Left renal pelvis (tissue), 4 donors: ENCODE measurements at regions not wholly inside any gene's neighbourhood (a gene's known extent, or its start where the extent isn't known, plus 50 kb on each side); places are given as distances from the start of the nearest gene placed in this dataset.

Experiments used
- DNase-seq, 4 donors: peaks; one replicate each; pipeline ENCODE4 v3.0.0-alpha.2; 2013; ENCODE audit warnings: low read depth in 4 of 4, low spot score in 3 of 4

DNA sequence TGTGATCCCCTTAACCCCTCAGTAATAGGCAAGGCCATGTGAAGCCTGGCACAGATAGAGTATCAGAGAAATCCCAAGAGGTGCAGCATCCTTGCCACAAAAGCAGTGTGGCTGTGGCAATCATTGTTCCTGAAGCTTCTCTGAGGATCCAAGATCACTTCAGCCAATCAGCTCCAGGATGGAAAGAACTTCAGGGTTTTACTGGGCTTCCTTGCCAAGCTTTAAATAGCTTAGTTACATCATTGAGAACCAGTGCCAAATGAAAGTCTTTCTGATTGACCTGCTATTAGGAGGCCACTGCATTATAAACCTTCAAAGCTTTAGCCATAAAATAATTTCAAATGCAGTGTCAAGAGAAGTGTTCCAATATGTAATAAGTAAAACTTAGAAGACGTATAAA, 430.6 kb downstream of the PIK3R1 start:
- no peak for DNase-seq

DNA sequence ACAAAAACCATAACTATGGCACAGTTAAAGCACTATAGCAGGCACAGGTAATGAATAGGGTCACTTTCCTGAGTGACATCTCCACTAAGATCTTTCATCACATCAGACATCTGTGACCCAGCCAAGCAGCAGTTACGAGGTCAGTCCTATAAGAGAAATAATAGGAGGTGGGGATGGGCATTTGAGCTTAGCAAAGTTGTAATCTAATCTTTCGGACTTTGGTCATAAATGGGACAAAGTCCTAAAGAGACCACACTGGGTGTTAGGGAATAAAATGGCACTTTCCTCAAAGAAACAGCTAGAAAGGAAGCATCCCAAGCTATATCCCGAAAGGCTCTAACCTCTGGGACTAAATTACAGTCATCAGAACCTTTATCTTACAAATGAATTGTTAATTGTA, 432.2 kb downstream of the PIK3R1 start:
- DNase-seq, result no peak

DNA sequence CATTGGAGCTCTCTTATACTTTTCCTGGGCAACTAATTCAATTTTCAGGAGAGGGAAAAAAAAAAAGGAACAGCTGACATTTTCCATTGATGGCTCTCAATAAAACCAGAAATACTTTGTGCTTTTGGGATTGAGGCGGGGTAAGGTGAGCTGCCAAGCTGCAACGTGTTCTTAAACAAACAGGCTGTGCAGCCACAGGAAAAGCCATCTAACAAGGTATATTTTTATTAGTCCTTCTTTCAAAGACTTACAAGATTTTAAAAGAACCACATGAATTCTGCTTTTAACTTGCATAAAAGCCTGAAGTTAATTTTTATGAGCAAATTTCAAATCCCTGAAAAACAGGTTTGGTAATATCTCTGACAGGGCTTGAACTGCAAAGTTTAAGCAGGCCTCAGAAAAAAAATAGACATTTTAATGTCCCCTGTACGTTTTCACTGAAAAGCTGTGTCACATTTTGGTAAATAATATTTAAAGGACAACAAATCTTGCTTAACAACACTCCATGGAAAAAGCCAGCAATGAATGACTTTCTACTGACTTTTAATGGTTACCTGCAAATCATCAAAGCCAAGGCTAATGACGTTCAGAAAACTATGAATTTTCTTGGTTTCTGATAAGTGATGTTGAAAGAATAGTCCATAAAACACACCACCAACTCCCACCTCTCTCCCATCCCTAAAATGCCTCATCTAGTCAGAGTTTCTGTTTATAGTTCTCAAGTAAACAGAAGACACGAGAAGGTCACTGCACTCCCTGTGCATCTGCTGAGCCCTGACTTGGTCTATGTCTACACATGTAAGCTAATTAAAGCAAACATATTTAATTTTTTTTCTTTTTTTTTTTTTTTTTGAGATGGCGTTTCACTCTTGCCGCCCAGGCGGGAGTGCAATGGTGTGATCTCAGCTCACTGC, 433.6 kb downstream of the PIK3R1 start:
- no peak for DNase-seq

DNA sequence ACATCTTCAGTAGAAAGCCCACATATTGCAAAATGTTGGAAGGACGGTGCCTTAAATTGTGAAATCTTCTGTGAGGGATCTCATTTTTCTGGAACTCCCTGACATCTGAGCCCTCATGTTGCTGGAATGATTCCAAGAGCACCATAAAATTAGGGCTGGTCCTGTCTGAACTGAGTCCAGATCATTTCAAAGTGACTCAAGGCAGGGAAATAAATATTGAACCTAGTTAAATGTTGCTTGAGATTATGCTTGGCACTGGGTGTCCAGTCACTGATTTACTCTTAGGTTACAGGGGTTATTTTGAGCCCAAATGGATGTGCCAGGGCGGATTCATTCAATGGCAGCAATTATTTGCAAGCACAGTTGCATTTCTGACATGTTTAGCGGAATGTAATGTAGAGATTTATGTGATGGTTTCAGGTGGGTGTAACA, 437.0 kb downstream of the PIK3R1 start:
- no peak for DNase-seq

DNA sequence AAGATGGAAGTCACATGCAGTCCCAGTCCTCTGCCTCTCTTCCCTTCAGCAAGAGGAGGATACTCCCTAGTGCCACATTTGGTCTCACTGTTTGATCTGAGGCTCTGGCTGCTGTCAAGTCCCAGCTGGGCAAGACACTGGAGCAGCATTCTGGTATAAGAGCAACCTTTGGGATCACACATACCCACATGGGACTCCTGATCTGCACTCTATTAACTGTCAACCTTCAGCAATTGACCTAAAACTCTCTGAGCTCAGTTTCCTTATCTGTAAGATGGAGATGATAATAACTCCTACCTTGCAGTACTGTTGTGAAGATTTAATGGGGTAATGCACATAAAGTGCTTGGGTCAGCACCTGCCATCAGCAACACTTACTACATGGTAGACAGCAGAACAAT, 437.9 kb downstream of the PIK3R1 start:
- no peak for DNase-seq

DNA sequence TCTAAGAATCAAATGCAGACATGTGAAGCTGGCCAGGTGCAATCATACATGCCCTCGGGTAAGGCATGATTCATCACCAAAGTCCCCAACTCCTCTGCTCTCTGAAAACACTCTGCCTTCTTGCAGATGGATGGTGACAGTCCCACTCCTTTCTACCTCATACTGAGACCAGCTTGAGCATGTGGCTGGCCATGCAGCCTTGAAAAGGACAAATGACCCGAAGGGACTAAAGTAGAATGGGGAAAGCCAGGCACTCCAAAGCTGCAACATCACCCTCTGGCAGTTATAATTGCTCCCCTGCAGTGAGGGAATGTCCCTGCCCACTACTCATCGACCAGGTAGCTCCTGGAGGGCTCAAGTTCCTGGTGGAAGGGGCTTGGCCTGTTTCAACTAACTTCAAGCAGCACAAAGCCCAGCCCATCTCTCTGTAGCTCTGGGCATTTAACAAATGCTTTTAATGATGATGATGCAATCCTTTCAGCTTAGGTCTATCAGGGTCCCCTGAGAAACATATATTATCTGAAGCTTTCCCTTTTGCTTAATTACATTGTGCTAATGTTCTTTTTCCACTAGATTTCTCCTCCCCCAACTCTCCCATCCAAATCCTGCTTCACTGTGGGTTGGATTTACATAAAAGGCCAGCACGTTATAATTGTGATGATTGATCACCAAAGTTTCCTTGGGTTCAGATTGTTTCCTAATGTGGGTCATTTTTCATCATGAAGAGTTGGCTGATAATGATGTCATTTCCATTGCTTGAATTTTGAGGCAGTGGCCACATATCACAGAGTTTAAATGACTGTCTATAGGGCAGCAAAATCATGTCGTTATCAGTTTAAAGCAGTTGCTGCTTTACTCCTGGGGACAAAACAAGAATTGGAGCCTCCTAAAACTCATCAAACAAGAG, 436.5 kb upstream of the SLC30A5 start:
- DNase-seq, result no peak

DNA sequence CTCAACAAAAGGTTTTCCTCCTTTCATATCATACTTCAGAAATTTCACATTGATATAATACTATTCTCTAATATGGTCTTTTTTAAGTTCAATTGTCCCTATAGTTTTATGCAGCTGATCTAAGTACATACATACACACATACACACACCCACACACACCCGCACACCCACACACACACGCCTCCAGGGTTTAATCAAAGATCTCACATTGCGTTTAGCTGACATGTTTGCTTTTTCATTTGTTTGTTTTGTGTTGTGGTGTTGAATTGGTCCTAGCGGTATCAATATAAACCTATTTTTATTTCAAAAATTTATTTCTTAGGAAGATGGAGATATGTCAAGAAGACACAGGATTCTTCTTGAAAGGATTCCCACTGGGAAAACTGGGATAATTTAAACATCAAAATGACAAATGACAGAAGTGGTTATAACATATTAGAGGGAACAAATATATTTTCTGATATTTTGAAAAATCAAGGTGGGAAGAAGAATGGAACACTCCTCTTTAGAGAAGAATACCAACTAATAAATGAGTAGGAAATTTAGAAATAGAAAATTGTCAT, 434.9 kb upstream of the SLC30A5 start:
- no peak for DNase-seq

DNA sequence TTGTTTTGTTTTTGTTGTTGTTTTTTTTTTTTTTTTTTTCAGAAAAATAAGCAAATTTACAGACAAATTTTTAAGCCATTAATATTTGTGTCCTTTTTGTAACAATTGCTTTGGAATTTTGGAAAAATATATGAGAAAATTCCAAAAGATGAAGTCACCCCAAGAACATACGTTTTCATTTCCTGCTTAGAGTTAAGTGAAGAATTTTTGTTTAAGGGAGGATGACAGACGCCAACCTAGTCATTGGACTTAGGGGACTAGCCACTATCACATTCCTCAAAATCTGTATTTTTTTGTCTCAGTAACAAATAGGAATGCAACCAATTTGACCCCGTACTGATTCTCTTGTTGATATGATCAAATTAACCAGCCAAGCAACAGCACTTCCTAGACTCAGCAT, 433.9 kb upstream of the SLC30A5 start:
- DNase-seq, result no peak

DNA sequence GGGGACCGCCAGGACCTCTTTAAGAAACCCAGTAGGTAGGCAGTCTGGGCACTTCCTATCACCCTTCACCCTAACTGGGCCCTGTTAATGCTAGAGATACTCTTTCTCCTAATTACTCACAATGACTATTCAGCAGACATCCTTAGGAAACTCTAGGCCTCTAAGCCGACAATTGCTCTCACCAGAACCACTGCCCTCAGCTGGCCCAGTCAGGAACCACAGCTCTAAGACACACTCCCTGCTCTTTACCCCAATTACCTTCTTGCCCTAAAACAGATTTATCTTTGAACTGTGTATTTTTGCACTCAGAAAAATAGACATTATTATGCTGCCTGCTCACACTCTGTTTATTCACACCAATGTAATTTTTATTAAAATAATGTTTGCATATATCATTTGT, 432.6 kb upstream of the SLC30A5 start:
- no peak for DNase-seq

DNA sequence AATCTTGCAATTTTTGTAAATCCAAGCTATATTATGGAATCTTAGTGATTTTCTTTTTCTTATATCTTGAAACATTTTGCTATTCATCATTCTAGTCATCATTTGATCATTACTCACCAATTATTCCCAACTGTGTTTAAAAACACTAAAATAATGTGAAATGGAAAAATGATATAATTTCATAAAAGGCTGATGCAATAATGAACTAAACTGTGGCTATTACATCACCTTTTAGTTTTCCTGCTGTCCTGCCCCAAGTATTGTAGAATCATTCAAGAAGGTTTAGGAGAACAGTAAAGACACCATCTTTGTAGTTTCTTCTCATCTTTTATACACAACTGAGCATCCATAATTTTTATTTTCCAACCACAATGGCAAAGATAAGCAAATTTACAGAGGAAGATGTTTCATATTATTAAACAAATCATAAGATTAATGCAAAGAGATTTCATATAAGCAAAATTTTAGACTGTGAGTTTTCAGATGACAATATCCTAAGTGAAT, 431.0 kb upstream of the SLC30A5 start:
- DNase-seq, result no peak

DNA sequence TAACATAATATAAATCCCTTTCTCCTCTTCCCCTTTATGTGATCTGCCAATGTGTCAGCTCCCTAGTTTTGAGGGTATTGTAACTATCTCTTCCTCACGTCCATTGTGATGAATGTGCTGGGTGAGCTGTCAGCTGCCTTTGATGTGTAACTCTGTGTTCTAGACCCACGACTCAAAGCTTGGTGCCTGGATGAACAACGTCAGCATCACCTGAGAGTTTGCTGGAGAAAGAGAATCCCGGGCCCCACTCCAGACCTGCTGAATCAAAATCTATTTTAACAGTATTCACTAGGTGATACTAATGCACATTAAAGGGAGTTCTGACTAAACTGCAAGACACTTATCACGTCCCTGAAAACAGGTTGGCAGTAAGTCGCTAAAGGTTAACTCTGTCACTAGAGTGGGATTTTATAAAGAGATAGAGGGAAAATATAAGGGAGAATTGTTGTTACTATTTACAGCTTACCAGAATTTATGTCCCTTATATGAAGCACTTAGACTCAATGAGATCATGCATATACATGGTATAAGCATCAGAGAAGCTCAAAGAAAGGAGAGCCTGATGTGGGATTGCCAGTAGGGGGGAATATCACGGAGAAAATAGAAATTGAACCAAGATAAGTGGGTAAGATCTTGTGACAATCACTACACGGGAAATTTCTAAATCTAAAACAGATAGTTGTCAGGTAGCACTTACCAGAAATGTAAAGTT, 423.8 kb upstream of the SLC30A5 start:
- no peak for DNase-seq

DNA sequence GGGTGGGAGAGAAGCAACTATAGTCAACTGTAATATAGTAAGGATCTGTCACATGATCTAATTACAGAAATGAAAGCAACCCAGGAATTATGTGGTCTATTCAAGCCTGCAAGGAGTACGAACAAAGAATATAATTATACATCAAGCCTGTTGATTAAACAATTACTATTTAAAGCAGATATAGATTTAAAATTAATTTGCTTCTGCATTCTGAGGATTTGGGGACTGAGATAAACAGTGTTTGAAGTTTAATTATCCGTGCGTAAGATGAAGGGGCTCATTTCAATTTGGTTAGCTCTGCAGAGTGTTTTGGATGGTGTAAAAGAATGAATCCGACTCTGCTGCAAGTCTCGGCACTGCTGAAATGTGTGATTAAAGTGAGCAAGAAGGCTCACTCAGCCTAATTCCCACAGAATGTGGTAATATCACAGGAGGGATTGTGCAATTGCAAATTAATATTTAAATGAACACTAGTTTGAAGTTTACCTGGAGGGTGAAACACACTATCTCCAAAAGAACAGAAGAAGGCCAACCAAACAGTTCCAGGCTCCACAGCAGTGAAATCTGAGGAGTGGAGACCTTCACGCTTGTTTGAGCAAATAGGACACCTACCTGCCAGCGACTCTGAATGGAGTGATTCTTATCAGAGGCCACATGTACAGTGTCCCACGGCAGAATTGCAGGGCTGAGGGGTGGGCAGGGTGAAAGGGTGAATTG, 420.6 kb upstream of the SLC30A5 start:
- DNase-seq, result no peak

DNA sequence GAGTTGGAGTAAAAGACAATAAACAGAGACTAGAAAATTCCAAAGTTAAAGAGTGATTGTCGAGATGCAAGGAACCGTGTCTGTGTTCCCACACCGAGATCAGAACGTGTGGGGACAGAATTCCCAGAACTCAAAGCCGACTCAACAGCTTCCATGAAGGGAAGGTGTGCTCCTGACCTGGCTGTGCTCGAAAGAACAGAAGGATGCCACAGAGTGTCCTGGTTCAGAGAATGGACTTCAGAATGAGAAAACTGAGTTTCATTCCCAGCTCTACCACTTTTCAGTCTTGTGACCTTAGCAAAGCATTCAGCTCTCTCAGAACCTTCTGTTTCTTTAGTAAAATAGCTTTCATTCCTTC, 420.0 kb upstream of the SLC30A5 start:
- DNase-seq, result no peak

DNA sequence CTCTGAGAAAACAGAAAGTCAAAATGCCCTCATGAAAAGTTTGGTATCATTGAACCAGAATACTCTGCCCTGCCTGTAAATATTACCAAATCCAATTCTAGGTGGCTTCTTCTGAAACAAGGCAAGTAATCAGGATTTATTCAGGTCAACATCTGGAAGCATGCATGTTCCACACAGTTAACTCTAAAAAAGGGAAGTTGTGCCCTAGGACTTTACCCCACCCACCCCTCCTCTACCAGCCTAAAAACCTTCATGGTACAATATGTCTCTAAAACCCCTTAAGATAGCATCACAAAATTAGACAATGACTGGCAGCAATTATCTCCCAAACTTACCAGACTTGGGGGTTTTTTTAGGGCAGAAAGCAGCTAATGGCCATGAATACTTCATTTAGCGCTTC, 414.8 kb upstream of the SLC30A5 start:
- DNase-seq, result no peak

DNA sequence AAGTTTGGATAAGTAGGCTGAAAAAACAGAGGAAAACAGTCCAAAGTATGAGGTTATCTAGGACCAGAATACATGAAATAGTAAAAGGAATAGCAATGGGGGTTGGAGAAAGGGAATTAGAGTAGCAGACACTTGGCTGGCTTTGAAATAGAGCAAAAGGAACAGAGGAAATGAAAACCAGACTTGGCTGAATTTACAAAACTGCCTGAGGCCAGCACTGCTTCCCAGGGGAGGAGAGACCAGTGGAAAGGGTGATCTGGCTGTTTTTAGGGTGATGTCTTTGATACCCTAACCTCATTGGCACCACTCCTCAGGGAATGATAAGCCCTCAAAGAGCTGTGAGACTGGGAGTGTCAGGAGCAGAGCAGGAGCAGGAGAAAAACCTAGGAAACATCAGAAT, 413.4 kb upstream of the SLC30A5 start:
- DNase-seq, result no peak

DNA sequence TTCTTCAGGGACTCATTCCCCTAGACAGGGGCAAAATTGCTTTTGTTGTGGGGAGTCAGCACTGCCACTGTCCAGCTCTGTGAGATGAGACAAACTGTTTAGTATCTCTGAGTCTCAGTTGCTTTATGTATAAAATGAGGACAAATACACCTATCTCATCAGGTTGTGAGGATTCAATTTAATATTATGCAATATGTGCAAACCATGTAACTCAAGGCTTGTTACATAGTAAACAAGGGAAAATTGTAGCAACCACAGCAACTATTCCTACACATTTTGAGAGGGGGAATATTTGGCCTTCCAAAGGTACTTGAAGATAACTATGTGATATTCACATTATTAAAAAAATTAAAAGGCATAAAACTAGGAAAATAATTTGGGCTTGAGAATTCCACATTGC, 411.9 kb upstream of the SLC30A5 start:
- DNase-seq, result no peak

DNA sequence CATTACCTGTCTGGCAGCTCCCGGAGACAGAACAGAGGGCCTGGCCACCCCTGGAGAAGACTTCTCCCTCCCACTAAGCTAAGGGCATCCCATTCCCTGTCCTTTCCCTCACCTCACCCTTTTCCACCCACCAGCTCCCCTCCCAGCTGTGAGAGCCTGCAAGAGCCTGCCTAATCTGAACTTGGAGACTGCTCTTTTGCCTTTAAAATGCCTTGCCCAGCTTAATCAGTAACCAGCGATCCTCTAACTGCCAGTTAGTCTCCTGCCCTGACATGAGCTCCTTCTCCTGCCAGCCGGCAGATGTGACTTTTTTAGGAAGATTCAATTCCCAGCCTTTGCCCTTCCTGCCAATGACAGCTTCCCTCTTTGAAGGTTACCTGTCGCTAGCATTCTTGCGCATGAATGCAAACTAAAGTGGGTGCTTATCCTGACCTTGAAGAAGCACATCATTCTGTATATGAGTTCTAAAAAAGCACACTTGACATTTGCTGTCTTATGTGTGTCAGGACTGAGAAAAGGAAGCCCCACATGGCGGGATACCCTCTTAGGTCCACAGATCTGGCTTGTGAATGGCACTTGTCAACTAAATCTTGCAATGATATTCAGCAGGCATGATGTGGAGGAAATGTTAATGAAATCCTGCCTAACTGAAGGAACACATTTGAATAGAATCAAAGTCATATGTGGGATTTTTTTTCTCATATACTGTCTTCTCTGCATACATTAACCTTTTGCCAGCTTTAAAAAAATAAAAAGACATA, 411.2 kb upstream of the SLC30A5 start:
- peak in 2 of 4 donors; percentile 26 to 51 for DNase-seq

DNA sequence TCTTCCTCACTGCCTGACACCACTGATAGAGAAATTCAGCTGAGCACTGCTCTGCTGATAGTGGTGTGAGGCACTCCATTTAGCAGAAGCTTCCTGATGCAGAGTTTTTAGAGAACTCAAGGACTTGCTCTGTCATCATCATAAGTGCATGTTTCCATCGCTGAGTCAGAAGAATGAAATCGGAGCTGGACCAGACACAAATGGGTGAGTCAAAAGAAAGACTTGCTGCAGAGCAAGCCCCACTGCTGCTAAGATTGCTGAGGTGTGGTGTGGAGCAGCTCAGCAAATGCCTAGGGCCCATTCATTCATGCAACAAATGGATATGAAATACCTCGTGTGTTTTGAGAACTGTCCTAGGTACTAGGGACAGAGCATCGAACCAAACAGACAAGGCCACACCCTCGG, 410.2 kb upstream of the SLC30A5 start:
- DNase-seq, result no peak

DNA sequence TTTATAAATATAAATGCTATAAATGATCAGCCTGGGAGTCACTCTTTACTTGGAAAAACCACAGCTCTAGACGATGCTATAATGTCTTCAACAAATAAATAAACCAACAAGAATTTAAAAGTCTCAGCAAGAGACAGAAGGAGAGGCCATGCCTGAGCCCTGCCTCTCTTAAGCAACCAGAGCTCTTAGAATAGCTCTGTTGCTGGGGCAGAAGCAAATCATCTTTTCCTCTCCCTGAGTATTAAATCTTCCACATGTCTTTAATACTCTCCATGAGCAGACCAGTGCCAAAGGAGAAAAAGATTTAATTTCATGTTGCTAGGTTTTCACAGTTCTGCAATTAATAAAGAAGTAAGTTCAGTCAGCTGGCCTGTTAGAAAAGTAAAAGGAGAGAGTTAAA, 408.0 kb upstream of the SLC30A5 start:
- no peak for DNase-seq
